ENCODE measurements at regions not wholly inside any gene's neighbourhood (a gene's known extent, or its start where the extent isn't known, plus 50 kb on each side); places are given as distances from the start of the nearest gene placed in this dataset.

DNA sequence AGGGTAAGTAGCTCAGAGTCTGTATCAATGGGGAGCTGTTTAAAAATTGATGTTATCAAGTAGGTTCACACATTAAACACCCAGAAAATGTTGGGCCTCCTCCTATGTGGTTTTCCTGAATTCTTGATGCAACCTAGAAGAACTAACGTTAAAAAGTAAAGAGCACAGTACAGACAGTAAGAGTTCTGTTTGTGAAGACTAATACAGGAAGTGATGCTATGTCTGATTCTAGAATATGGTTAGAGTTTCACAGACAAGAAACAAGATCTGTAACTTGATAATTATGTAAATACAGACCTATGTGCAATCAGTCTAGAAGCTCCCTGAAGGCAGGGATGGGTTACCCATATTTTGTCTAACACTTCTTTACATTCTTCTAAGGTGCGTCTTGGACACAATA, 214.9 kb upstream of the BTG1 start:
- Histone ChIP-seq H3K36me3 (ENCODE audit: control insufficient read depth, insufficient read depth, low read length) (no peaks in the 10 kb centered on the region), H3K27ac (ENCODE audit: low read length) (peak overlapping the region; percentile 57), H3K4me3 (ENCODE audit: low read length) (no peak overlapping the region), H3K27me3 (ENCODE audit: control insufficient read depth, insufficient read depth, low read length) (no peaks in the 10 kb centered on the region), H3K4me1 (ENCODE audit: control insufficient read depth, insufficient read depth, low read length) (peaks cover 26% of the 10 kb centered on the region), H3K9me3 (ENCODE audit: control insufficient read depth, insufficient read depth, low read length) (no peaks in the 10 kb centered on the region)
- H3K27ac Mint-ChIP-seq: peak overlapping the region; percentile 82 to 88
- DNase-seq (peak in 1 of 2 donors; percentile 68), ATAC-seq (peak; percentile 65 to 75 (median 69))
- intact Hi-C loops (cut with micrococcal nuclease): no loop called here
- peaks cover 69 to 76% of the 10 kb centered on the region in 2 donors for H3K4me1 Mint-ChIP-seq
- H3K36me3 Mint-ChIP-seq: peaks cover 6% of the 10 kb centered on the region
- no peaks in the 10 kb centered on the region for H3K27me3 Mint-ChIP-seq (ENCODE audit: low read depth in 2 of 2)
- H3K9me3 Mint-ChIP-seq: peaks cover 0 to 4% of the 10 kb centered on the region in 2 donors
- TF ChIP-seq, protein P1, sequence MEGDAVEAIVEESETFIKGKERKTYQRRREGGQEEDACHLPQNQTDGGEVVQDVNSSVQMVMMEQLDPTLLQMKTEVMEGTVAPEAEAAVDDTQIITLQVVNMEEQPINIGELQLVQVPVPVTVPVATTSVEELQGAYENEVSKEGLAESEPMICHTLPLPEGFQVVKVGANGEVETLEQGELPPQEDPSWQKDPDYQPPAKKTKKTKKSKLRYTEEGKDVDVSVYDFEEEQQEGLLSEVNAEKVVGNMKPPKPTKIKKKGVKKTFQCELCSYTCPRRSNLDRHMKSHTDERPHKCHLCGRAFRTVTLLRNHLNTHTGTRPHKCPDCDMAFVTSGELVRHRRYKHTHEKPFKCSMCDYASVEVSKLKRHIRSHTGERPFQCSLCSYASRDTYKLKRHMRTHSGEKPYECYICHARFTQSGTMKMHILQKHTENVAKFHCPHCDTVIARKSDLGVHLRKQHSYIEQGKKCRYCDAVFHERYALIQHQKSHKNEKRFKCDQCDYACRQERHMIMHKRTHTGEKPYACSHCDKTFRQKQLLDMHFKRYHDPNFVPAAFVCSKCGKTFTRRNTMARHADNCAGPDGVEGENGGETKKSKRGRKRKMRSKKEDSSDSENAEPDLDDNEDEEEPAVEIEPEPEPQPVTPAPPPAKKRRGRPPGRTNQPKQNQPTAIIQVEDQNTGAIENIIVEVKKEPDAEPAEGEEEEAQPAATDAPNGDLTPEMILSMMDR (IDR thresholded peaks at IDR 0.05): no peak
- peak overlapping the region; percentile 56 for H3K4me3 Mint-ChIP-seq
- 0% methylated on average over 1 of the region's 2 CpGs for WGBS (ENCODE audit: insufficient coverage)

DNA sequence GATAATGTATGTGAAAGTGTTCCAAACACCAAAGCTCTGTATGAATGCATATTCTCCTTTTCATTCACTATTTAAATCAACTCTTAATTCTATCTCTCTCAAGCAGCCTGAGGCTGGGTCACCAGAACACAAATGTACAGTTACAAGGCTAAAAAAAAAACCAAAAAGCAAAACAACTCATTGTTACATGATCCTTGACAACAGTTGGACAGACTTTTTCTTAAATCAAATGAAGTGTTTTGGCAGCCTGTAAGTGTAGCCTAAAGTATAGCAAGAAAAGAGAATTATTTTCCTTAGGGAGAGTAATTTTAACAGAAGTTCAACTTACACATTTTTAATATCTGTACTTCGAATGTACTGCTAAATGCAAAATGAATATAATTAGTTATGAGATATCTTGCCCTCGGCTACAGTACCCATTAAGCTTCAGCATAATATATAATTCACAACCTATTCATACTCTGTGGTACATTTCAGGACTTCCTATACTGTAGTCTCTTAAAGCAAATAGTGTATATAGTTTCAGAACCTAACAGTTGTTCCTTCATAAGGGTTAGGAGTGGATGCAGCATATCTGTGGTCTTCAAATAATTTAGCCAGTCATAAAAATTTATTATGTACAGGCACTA, 214.0 kb upstream of the BTG1 start:
- Mint-ChIP-seq H3K27me3 (ENCODE audit: low read depth in 2 of 2) (no peaks in the 10 kb centered on the region), H3K36me3 (peaks cover 7% of the 10 kb centered on the region), H3K4me1 (peaks cover 67 to 75% of the 10 kb centered on the region in 2 donors), H3K4me3 (peak overlapping the region; percentile 45), H3K9me3 (peaks cover 0 to 4% of the 10 kb centered on the region in 2 donors), H3K27ac (peak overlapping the region; percentile 82 to 88)
- H3K36me3 ChIP-seq (ENCODE audit: control insufficient read depth, insufficient read depth, low read length): no peaks in the 10 kb centered on the region
- H3K4me3 ChIP-seq (ENCODE audit: low read length): no peak overlapping the region
- DNase-seq (no peak), ATAC-seq (no peak)
- WGBS (ENCODE audit: insufficient coverage): no CpG with 5 or more reads among the region's 2 CpGs
- H3K9me3 ChIP-seq (ENCODE audit: control insufficient read depth, insufficient read depth, low read length): no peaks in the 10 kb centered on the region
- H3K27ac ChIP-seq (ENCODE audit: low read length): no peak overlapping the region
- peaks cover 24% of the 10 kb centered on the region for H3K4me1 ChIP-seq (ENCODE audit: control insufficient read depth, insufficient read depth, low read length)
- no peaks in the 10 kb centered on the region for H3K27me3 ChIP-seq (ENCODE audit: control insufficient read depth, insufficient read depth, low read length)
- intact Hi-C loops (cut with micrococcal nuclease): no loop called here
- TF ChIP-seq, protein P1 (IDR thresholded peaks at IDR 0.05): no peak

DNA sequence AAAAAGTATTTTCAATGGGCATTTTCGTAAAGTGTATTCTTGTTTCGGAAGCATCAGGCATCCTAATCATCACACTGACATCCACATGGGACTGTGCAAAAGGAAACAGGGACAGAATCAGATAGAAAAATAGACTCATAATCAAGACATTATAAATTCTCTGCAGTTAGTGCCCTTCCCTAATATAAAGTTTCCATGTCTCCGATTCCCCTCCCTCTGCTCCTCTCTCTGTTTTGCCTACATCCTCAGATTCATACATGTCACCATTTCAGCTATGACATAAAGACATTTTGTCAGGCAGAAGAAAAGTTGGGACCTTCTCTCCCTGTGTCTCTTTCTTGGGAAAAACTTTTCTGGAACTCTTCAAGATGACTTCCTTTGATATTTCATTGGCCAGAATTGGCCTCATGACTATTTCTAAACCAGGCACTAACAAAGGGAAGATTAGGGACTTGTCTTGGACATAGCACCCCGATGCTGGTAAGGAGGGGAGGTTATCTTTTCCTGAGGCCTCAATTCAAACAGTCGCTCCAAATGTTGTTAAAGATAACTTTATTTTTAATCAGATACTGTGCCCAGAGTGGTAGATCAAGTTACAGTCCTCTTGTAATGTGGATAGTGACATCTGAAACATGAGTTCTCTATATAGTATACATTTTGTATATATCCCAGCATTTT, 212.1 kb upstream of the BTG1 start:
- Mint-ChIP-seq H3K36me3 (peaks cover 7% of the 10 kb centered on the region), H3K27ac (peak overlapping the region in 1 of 2 donors; percentile 47), H3K9me3 (peaks cover 0 to 4% of the 10 kb centered on the region in 2 donors), H3K4me1 (peaks cover 50 to 58% of the 10 kb centered on the region in 2 donors), H3K4me3 (no peak overlapping the region), H3K27me3 (ENCODE audit: low read depth in 2 of 2) (no peaks in the 10 kb centered on the region)
- no peak for DNase-seq
- H3K9me3 ChIP-seq (ENCODE audit: control insufficient read depth, insufficient read depth, low read length): no peaks in the 10 kb centered on the region
- H3K27me3 ChIP-seq (ENCODE audit: control insufficient read depth, insufficient read depth, low read length): no peaks in the 10 kb centered on the region
- ATAC-seq: no peak
- H3K27ac ChIP-seq (ENCODE audit: low read length): no peak overlapping the region
- H3K4me3 ChIP-seq (ENCODE audit: low read length): no peak overlapping the region
- TF ChIP-seq, protein P1 (IDR thresholded peaks at IDR 0.05): no peak
- intact Hi-C loops (cut with micrococcal nuclease): no loop called here
- H3K4me1 ChIP-seq (ENCODE audit: control insufficient read depth, insufficient read depth, low read length): peaks cover 5% of the 10 kb centered on the region
- no peaks in the 10 kb centered on the region for H3K36me3 ChIP-seq (ENCODE audit: control insufficient read depth, insufficient read depth, low read length)
- WGBS (ENCODE audit: insufficient coverage): 96% methylated on average over 5 of the region's 5 CpGs

Data from natural killer cell (primary cell).